HG03571 (cell line): ENCODE measurements at regions not wholly inside any gene's neighbourhood (a gene's known extent, or its start where the extent isn't known, plus 50 kb on each side); places are given as distances from the start of the nearest gene placed in this dataset.
A peak's percentile ranks its signal among the peaks of the same experiment; 100 is the strongest.

Experiments
- ATAC-seq: cut with Tn5 transposase; IDR thresholded peaks from one replicate; pipeline ENCODE4 v1.9.1; 2021; ENCODE audit not compliant: unreplicated experiment

DNA sequence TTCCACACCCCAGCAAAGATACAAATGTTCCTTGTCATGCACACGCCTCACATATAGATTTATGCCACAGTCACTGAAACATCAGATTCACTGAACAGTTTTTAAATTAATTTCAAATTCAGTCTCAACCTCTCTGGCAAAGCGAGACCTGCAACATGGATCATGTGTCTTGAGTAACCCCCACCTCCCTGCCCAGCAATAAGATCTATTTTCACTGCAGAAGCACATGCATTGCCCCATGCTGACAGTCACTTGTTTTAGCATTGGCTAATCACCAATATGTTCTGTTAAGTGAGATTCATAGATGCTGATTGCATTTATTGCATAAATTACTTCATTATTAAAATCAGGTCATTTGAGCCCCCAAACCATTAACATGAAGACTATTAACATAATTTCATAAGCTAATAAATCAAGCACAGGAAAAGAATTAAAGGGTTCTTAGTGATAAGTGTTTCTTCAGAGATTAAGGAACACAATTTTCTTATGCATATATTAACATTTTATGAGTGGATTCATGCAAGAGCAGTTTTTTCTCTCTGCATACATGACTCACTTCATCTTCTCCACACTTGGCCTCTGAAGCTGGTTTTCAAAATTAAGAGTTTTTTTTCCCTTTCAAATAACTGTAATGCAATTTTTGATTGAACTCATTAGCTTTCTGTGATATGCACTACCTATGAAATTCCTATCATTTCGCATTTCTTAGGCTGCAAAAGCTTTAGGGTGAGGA is 173.2 kb upstream of the SOX4 start:
- ATAC-seq: no peak

- ATAC-seq: no peak
These were observed 172.6 kb upstream of the SOX4 start for GRCh38 chr6:21420926-21421325.

DNA sequence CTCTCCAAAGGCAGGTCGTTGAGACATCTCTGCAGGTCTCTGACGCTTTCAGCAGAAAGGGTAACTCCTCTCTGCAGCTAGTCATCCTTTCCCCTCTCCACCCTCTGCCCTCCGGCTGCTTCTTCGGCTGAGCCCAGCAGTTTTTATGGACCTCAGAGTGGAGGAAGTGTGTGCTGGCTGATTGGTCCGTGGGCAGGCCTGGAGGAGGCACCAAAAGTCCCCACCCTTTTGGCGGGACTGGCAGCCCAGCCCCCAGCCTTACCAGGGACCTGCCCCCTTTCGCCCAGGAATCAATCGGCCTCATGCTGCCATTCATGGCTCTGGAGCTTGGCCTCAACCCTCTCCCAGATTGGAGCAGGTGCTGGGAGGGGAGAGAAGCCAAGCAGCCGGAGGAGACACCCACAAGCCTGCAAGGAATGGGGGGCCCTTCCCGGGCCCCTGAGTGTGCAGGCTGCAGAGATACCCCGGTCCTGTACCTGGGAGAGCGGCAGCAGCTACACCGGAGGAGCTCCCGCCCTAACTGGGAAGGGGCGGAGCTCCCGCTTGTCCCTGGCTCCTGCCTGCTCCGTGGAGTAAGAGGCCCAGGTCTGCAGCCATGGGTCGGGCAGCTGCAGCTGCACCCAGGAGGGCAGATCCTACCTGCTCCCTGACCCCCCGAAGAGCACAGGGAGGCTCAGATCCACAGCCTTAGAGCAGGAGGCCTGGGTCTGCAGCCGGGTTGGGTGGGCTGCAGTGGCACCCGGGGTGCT is 170.3 kb upstream of the SOX4 start:
- ATAC-seq: no peak

- no peak for ATAC-seq
These were observed 166.6 kb upstream of the SOX4 start for GRCh38 chr6:21426841-21427490.

DNA sequence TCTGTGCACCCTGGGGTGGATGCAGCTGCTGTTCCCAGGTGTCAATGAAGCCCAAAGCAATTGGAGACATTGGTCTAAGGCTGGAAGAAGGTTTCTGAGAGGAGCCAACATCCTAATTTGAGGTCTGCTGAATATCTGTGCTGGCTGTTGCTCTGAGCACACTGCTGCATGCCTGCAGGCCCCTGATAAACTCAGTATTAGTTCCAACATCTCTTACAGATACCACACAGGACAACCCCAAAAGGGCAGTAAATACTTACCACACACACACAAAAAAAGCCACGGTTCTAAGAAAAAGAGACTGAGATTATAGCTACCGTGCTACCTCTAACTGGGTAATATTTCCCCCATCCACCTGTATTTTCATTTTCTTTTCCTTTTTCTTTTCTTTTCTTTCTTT is 164.3 kb upstream of the SOX4 start:
- ATAC-seq: no peak

DNA sequence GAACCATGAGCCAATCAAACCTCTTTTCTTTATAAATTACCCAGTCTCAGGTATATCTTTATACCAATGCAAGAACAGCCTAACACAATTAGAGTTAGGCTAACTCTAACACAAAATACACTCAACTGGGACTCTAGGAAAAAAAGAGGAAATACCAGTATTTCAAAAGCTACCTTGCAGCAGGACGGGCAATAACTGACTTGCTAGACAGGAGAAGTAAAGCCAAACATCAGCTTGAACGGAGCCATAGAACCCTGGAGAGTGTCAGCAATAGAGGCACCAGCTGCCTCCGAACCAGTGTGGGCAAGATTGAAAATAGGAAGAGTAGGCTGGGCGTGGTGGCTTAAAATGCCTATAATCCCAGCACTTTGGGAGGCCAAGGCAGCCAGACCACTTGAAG is 162.0 kb upstream of the SOX4 start:
- no peak for ATAC-seq

- no peak for ATAC-seq
These were observed 156.9 kb upstream of the SOX4 start for GRCh38 chr6:21436625-21437024.

- no peak for ATAC-seq
These were observed 156.0 kb upstream of the SOX4 start for GRCh38 chr6:21437581-21437980.

- peak; percentile 97 for ATAC-seq
These were observed 155.1 kb upstream of the SOX4 start for GRCh38 chr6:21438237-21438985.

GRCh38 chr6:21438986-21439352 is 154.6 kb upstream of the SOX4 start:
- ATAC-seq: peak; percentile 60

GRCh38 chr6:21441386-21441785 is 152.2 kb upstream of the SOX4 start:
- no peak for ATAC-seq

- no peak for ATAC-seq
These were observed 150.7 kb upstream of the SOX4 start for GRCh38 chr6:21442874-21443273.

GRCh38 chr6:21444711-21445260 is 148.8 kb upstream of the SOX4 start:
- ATAC-seq: no peak

DNA sequence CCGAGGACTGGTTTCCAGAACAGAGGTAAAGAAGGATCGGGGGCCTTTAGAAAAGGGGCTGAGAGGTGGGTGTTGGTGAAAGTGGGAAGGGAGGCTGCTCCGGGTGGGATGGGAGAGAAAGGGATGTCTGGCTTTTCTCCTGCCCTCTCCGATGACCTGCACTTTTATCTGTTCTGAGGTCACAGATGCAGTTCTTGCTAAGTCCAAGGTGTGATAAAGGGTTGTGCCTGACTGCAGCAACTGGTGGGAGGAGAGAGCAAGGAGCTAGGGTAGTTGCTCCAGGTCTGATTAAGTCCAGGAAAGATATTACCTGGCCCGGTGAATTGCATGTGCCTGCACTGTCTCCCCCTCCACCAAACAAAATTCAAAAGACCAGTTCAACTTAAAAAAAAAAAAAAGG is 145.6 kb upstream of the SOX4 start:
- ATAC-seq: no peak

DNA sequence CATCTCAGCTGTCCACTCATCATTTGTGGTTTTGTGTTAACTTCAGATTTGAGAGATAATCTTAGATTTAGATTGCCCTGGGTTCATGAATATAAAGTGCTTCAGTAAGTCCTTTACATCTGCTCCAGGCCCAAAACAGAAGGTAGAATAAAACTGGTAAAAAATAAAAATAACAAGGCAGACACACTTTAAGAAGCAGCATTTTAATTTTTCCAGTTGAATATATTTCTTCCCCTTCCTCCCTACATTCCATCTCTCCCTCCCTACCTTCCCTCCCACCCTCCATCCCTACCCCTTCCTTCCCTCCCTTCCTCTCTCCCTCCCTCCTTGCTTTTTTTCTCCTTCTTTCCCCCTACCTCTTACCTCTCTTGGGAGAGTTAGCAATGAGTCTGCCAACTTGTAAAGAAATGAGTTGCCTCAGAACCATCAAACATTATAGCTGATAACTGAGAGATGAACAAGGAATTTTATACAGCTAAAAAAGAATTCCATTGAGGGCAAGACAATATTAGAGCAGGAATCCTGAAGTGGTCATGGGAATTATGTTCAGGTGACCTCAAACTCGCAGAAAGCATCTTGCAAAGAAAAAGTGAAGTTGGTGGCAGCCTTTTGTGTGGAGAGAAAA is 145.0 kb upstream of the SOX4 start:
- no peak for ATAC-seq

GRCh38 chr6:21450149-21450548 is 143.4 kb upstream of the SOX4 start:
- no peak for ATAC-seq

GRCh38 chr6:21450628-21451027 is 142.9 kb upstream of the SOX4 start:
- ATAC-seq: no peak

GRCh38 chr6:21451546-21452013 is 142.0 kb upstream of the SOX4 start:
- ATAC-seq: no peak

- no peak for ATAC-seq
These were observed 139.3 kb upstream of the SOX4 start for GRCh38 chr6:21454262-21454661.

DNA sequence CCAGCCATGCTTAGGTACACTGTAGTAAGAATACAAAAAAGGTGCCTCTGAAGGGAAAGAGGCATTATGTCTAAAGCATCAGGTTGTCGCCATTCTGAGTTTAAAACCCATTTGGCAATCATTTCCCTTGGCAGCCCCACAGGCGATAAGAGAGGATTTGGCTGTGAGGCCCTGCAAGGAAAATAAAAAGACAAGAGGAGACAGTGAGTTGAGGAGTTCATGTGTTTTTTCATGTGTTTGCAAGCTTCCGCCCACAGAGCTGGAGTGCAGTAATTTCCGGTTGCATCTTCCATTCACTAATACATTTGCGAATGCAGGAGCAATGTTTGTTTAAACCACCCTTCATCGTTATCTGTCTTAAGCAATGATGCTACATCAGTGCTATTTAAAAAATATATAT is 138.5 kb upstream of the SOX4 start:
- ATAC-seq: no peak

- ATAC-seq: no peak
These were observed 135.9 kb upstream of the SOX4 start for GRCh38 chr6:21457647-21458046.
